ENCODE measurements at regions not wholly inside any gene's neighbourhood (a gene's known extent, or its start where the extent isn't known, plus 50 kb on each side); places are given as distances from the start of the nearest gene placed in this dataset.
A peak's percentile ranks its signal among the peaks of the same experiment; 100 is the strongest.
"Not testable (repeated sequence)": the region's sequence is repeated elsewhere in the genome, so short reads cannot be mapped to it uniquely, and the experiment has no call there.

- Mint-ChIP-seq H3K27me3 (peaks cover 12% of the 10 kb centered on the region), H3K27ac (no peak overlapping the region), H3K36me3 (ENCODE audit: low read depth) (no peaks in the 10 kb centered on the region), H3K9me3 (no peaks in the 10 kb centered on the region), H3K4me1 (peaks cover 2% of the 10 kb centered on the region), H3K4me3 (no peak overlapping the region)
- no peak for DNase-seq
- ChIA-PET CTCF (interaction anchor here (1.3 kb wide), 2 partner anchors 15 to 262 kb away, joined by 3 to 4 read pairs; no protein-coding TSS in a partner anchor), POLR2A (no interaction called here)
These were observed 307.3 kb upstream of the CCL2 start for GRCh38 chr17:33947762-33948161.

GRCh38 chr17:33948309-33948708, 306.8 kb upstream of the CCL2 start:
- Mint-ChIP-seq H3K9me3 (no peaks in the 10 kb centered on the region), H3K27ac (no peak overlapping the region), H3K36me3 (ENCODE audit: low read depth) (no peaks in the 10 kb centered on the region), H3K27me3 (peaks cover 12% of the 10 kb centered on the region), H3K4me3 (no peak overlapping the region), H3K4me1 (peaks cover 2% of the 10 kb centered on the region)
- POLR2A ChIA-PET = no interaction called here
- DNase-seq = no peak
- CTCF ChIA-PET = interaction anchor here (1.3 kb wide), 2 partner anchors 16 to 262 kb away, joined by 3 to 4 read pairs; no protein-coding TSS in a partner anchor

- H3K27me3 Mint-ChIP-seq = peaks cover 15% of the 10 kb centered on the region
- H3K4me3 Mint-ChIP-seq = no peak overlapping the region
- DNase-seq = no peak
- H3K27ac Mint-ChIP-seq = no peak overlapping the region
- no peaks in the 10 kb centered on the region for H3K9me3 Mint-ChIP-seq
- peaks cover 2% of the 10 kb centered on the region for H3K4me1 Mint-ChIP-seq
- CTCF ChIA-PET = no interaction called here
- no peaks in the 10 kb centered on the region for H3K36me3 Mint-ChIP-seq (ENCODE audit: low read depth)
- POLR2A ChIA-PET = no interaction called here
These were observed 306.0 kb upstream of the CCL2 start for GRCh38 chr17:33949100-33949499.

GRCh38 chr17:33950061-33950460, 305.0 kb upstream of the CCL2 start:
- ChIA-PET CTCF (no interaction called here), POLR2A (no interaction called here)
- H3K4me1 Mint-ChIP-seq = no peaks in the 10 kb centered on the region
- H3K4me3 Mint-ChIP-seq = no peak overlapping the region
- H3K36me3 Mint-ChIP-seq (ENCODE audit: low read depth) = no peaks in the 10 kb centered on the region
- peaks cover 15% of the 10 kb centered on the region for H3K27me3 Mint-ChIP-seq
- no peak for DNase-seq
- H3K27ac Mint-ChIP-seq = no peak overlapping the region
- no peaks in the 10 kb centered on the region for H3K9me3 Mint-ChIP-seq

- Mint-ChIP-seq H3K36me3 (ENCODE audit: low read depth) (no peaks in the 10 kb centered on the region), H3K4me3 (no peak overlapping the region), H3K27ac (no peak overlapping the region), H3K27me3 (peaks cover 20% of the 10 kb centered on the region), H3K9me3 (peaks cover 2% of the 10 kb centered on the region), H3K4me1 (no peaks in the 10 kb centered on the region)
- POLR2A ChIA-PET = no interaction called here
- DNase-seq = no peak
- CTCF ChIA-PET = no interaction called here
These were observed 302.7 kb upstream of the CCL2 start for GRCh38 chr17:33952425-33952824.

GRCh38 chr17:33954597-33954996, 300.5 kb upstream of the CCL2 start:
- POLR2A ChIA-PET = no interaction called here
- Mint-ChIP-seq H3K27ac (no peak overlapping the region), H3K9me3 (peaks cover 10% of the 10 kb centered on the region), H3K4me3 (no peak overlapping the region), H3K4me1 (no peaks in the 10 kb centered on the region), H3K27me3 (peaks cover 20% of the 10 kb centered on the region), H3K36me3 (ENCODE audit: low read depth) (no peaks in the 10 kb centered on the region)
- CTCF ChIA-PET = interaction anchor here (0.6 kb wide), 1 partner anchor 979 kb away, joined by 4 read pairs; no protein-coding TSS in a partner anchor
- DNase-seq = no peak

GRCh38 chr17:33955461-33955860, 299.6 kb upstream of the CCL2 start:
- DNase-seq = no peak
- ChIA-PET CTCF (interaction anchor here (0.6 kb wide), 1 partner anchor 980 kb away, joined by 4 read pairs; no protein-coding TSS in a partner anchor), POLR2A (no interaction called here)
- Mint-ChIP-seq H3K27me3 (peaks cover 20% of the 10 kb centered on the region), H3K27ac (no peak overlapping the region), H3K36me3 (ENCODE audit: low read depth) (no peaks in the 10 kb centered on the region), H3K4me3 (no peak overlapping the region), H3K9me3 (peaks cover 13% of the 10 kb centered on the region), H3K4me1 (no peaks in the 10 kb centered on the region)

- H3K4me3 Mint-ChIP-seq; POLR2A ChIA-PET; H3K27ac Mint-ChIP-seq; H3K36me3 Mint-ChIP-seq (ENCODE audit: low read depth); DNase-seq; CTCF ChIA-PET: not testable (repeated sequence)
- H3K27me3 Mint-ChIP-seq = peaks cover 20% of the 10 kb centered on the region
- H3K9me3 Mint-ChIP-seq = peaks cover 13% of the 10 kb centered on the region
- peaks cover 17% of the 10 kb centered on the region for H3K4me1 Mint-ChIP-seq
These were observed 296.0 kb upstream of the CCL2 start for GRCh38 chr17:33959098-33959497.

- POLR2A ChIA-PET = no interaction called here
- Mint-ChIP-seq H3K4me1 (peaks cover 48% of the 10 kb centered on the region), H3K4me3 (no peak overlapping the region), H3K36me3 (ENCODE audit: low read depth) (peaks cover 5% of the 10 kb centered on the region), H3K27ac (peak overlapping the region; percentile 3), H3K27me3 (peaks cover 7% of the 10 kb centered on the region), H3K9me3 (peaks cover 11% of the 10 kb centered on the region)
- CTCF ChIA-PET = interaction anchor here (3.3 kb wide), 1 partner anchor 18 kb away, joined by 14 read pairs; no protein-coding TSS in a partner anchor
- no peak for DNase-seq
These were observed 292.0 kb upstream of the CCL2 start for GRCh38 chr17:33962857-33963655.

- Mint-ChIP-seq H3K4me3 (peak overlapping the region; percentile 11), H3K36me3 (ENCODE audit: low read depth) (peaks cover 5% of the 10 kb centered on the region), H3K4me1 (peaks cover 62% of the 10 kb centered on the region), H3K27me3 (peaks cover 7% of the 10 kb centered on the region), H3K9me3 (peaks cover 6% of the 10 kb centered on the region), H3K27ac (peak overlapping the region; percentile 78)
- peak; percentile 60 for DNase-seq
- POLR2A ChIA-PET = interaction anchor here (0.7 kb wide), 1 partner anchor 1531 kb away, joined by 3 read pairs; no protein-coding TSS in a partner anchor
- CTCF ChIA-PET = interaction anchor here (1.1 to 3.3 kb wide), 2 partner anchors 8 to 17 kb away, joined by 5 to 14 read pairs; no protein-coding TSS in a partner anchor
These were observed 290.6 kb upstream of the CCL2 start for GRCh38 chr17:33964344-33964979.

- ChIA-PET POLR2A (no interaction called here), CTCF (no interaction called here)
- no peak overlapping the region for H3K27ac Mint-ChIP-seq
- peaks cover 2% of the 10 kb centered on the region for H3K9me3 Mint-ChIP-seq
- peaks cover 66% of the 10 kb centered on the region for H3K4me1 Mint-ChIP-seq
- H3K27me3 Mint-ChIP-seq = peaks cover 3% of the 10 kb centered on the region
- no peak overlapping the region for H3K4me3 Mint-ChIP-seq
- peaks cover 5% of the 10 kb centered on the region for H3K36me3 Mint-ChIP-seq (ENCODE audit: low read depth)
- DNase-seq = no peak
These were observed 288.6 kb upstream of the CCL2 start for GRCh38 chr17:33966410-33967059.

- H3K4me1 Mint-ChIP-seq = peaks cover 58% of the 10 kb centered on the region
- H3K27me3 Mint-ChIP-seq = peaks cover 6% of the 10 kb centered on the region
- peak overlapping the region; percentile 22 for H3K4me3 Mint-ChIP-seq
- H3K27ac Mint-ChIP-seq = peak overlapping the region; percentile 85
- peaks cover 2% of the 10 kb centered on the region for H3K9me3 Mint-ChIP-seq
- ChIA-PET CTCF (interaction anchor here (1.0 kb wide), 1 partner anchor 12 kb away, joined by 3 read pairs; no protein-coding TSS in a partner anchor), POLR2A (no interaction called here)
- H3K36me3 Mint-ChIP-seq (ENCODE audit: low read depth) = peaks cover 5% of the 10 kb centered on the region
- DNase-seq = peak; percentile 42
These were observed 287.3 kb upstream of the CCL2 start for GRCh38 chr17:33967608-33968349.

All from activated CD4-positive, alpha-beta T cell treated with anti-CD3 and anti-CD28 coated beads, Interleukin-2, amount 10 ng/mL, durations not matched to agents 7 days and 5 days (primary cell).